CD14-positive monocyte (primary cell): ENCODE measurements at regions not wholly inside any gene's neighbourhood (a gene's known extent, or its start where the extent isn't known, plus 50 kb on each side); places are given as distances from the start of the nearest gene placed in this dataset.

Experiments used
- DNase-seq, 3 donors: peaks; one replicate each; pipeline ENCODE4 v3.0.0-alpha.2; 2011 to 2022
- H2AFZ ChIP-seq: 2 replicates; pipeline ENCODE4 v1.6.0; 2012; ENCODE audit warnings: mild to moderate bottlenecking, low read depth, low read length, inconsistent platforms; ENCODE audit not compliant: insufficient read depth, poor library complexity, severe bottlenecking
- H3K27ac ChIP-seq, 2 donors: 1 replicate in 1 of 2; 2 replicates in 1 of 2; pipeline ENCODE4 v1.5.1; 2012 to 2013; ENCODE audit warnings: low read length in 2 of 2, control low read depth in 1 of 2, inconsistent platforms in 1 of 2, low read depth in 1 of 2, mild to moderate bottlenecking in 1 of 2
- H3K27me3 ChIP-seq, 2 donors: one replicate each; pipeline versions ENCODE4 v1.6.0 to v1.6.1; 2011 to 2013; ENCODE audit warnings: low read length in 2 of 2; ENCODE audit not compliant: control insufficient read depth in 2 of 2, insufficient read depth in 2 of 2
- H3K36me3 ChIP-seq, 2 donors: replicated peaks in 1 of 2; 1 replicate in 1 of 2; 2 replicates in 1 of 2; pipeline versions ENCODE4 v1.5.1 to v1.6.1; 2012 to 2013; ENCODE audit warnings: low read length in 2 of 2, control low read depth in 1 of 2, inconsistent platforms in 1 of 2, mild to moderate bottlenecking in 1 of 2; ENCODE audit not compliant: insufficient read depth in 2 of 2, control insufficient read depth in 1 of 2
- H3K4me1 ChIP-seq, 2 donors: 1 replicate in 1 of 2; 2 replicates in 1 of 2; pipeline versions ENCODE4 v1.5.1 to v1.6.1; 2012 to 2013; ENCODE audit warnings: low read length in 2 of 2, control low read depth in 1 of 2, inconsistent platforms in 1 of 2, mild to moderate bottlenecking in 1 of 2, moderate library complexity in 1 of 2; ENCODE audit not compliant: insufficient read depth in 2 of 2, control insufficient read depth in 1 of 2
- H3K4me2 ChIP-seq: replicated peaks from 2 replicates; pipeline ENCODE3; 2012; ENCODE audit warnings: low read length, moderate library complexity, mild to moderate bottlenecking; ENCODE audit not compliant: poor library complexity, severe bottlenecking; ENCODE audit errors: extremely low read depth
- H3K4me3 ChIP-seq, 3 experiments: fragments of 200-600 bp in 1 of 3; sonication (generic) in 1 of 3; replicated peaks in 1 of 3; 1 replicate in 2 of 3; 2 replicates in 1 of 3; pipeline ENCODE4 v1.5.1; 2011 to 2013; ENCODE audit warnings: low read length in 3 of 3, mild to moderate bottlenecking in 3 of 3, control low read depth in 2 of 3, low read depth in 2 of 3, inconsistent platforms in 1 of 3, moderate library complexity in 1 of 3
- H3K79me2 ChIP-seq: 2 replicates; pipeline ENCODE4 v1.6.0; 2012; ENCODE audit warnings: mild to moderate bottlenecking, control low read depth, inconsistent platforms, low read length, moderate library complexity; ENCODE audit not compliant: insufficient read depth
- H3K9ac ChIP-seq: 2 replicates; pipeline ENCODE4 v1.6.0; 2017; ENCODE audit warnings: low read length, mild to moderate bottlenecking; ENCODE audit not compliant: insufficient read depth, poor library complexity, severe bottlenecking
- H3K9me3 ChIP-seq, 2 donors: replicated peaks in 1 of 2; 1 replicate in 1 of 2; 2 replicates in 1 of 2; pipeline versions ENCODE4 v1.5.1 to v1.6.1; 2012 to 2013; ENCODE audit warnings: low read length in 2 of 2, control low read depth in 1 of 2; ENCODE audit not compliant: control insufficient read depth in 1 of 2, insufficient read depth in 1 of 2
- H4K20me1 ChIP-seq: 2 replicates; pipeline ENCODE4 v1.6.0; 2012; ENCODE audit warnings: mild to moderate bottlenecking, low read length, control low read depth, moderate library complexity; ENCODE audit not compliant: insufficient read depth
- H3K27ac Mint-ChIP-seq, 7 donors: one replicate each; pipeline ENCODE4 v1.8.0; 2020; ENCODE audit warnings: mild to moderate bottlenecking in 7 of 7, mixed read lengths in 7 of 7, moderate library complexity in 6 of 7, inconsistent platforms in 2 of 7
- H3K27me3 Mint-ChIP-seq, 3 donors: one replicate each; pipeline ENCODE4 v1.8.0; 2021 to 2022; ENCODE audit warnings: low read depth in 3 of 3, mild to moderate bottlenecking in 3 of 3, mixed read lengths in 3 of 3, moderate library complexity in 3 of 3, inconsistent platforms in 1 of 3
- H3K36me3 Mint-ChIP-seq, 2 donors: one replicate each; pipeline ENCODE4 v1.8.0; 2020; ENCODE audit warnings: mixed read lengths in 2 of 2, inconsistent platforms in 1 of 2, mild to moderate bottlenecking in 1 of 2
- H3K4me1 Mint-ChIP-seq: one replicate; pipeline ENCODE4 v1.8.0; 2020; ENCODE audit warnings: mild to moderate bottlenecking, mixed read lengths
- H3K4me3 Mint-ChIP-seq, 2 donors: one replicate each; pipeline ENCODE4 v1.8.0; 2020; ENCODE audit warnings: mild to moderate bottlenecking in 2 of 2, mixed read lengths in 2 of 2, moderate library complexity in 1 of 2
- H3K9me3 Mint-ChIP-seq, 7 donors: one replicate each; pipeline ENCODE4 v1.8.0; 2020 to 2022; ENCODE audit warnings: mixed read lengths in 7 of 7, mild to moderate bottlenecking in 6 of 7, moderate library complexity in 6 of 7, inconsistent platforms in 2 of 7
- WGBS: methylation state at CpG from one replicate; pipeline ENCODE4 v1.1.5; 2013; ENCODE audit warnings: missing lambda C conversion rate; ENCODE audit not compliant: insufficient coverage; 5-methylcytosine and 5-hydroxymethylcytosine counted together
- intact Hi-C, 2 donors: fragments of 100-400 bp; cut with micrococcal nuclease; formaldehyde crosslinking; loops; one replicate each; pipeline versions ENCODE4 v1.15.0 to v1.15.1; 2023
- TF ChIP-seq, protein P1 (sequence below): fragments of 200-600 bp; IDR thresholded peaks from one replicate; pipeline ENCODE4 v1.8.0; 2022; ENCODE audit warnings: antibody characterized with exemption, mild to moderate bottlenecking

- Histone ChIP-seq H3K79me2 (no peaks in the 10 kb centered on the region), H3K4me2 (no peak overlapping the region), H3K27me3 (no peaks in the 10 kb centered on the region), H2AFZ (no peak overlapping the region), H3K27ac (no peak overlapping the region), H3K9me3 (no peaks in the 10 kb centered on the region), H3K9ac (no peak overlapping the region), H3K36me3 (no peaks in the 10 kb centered on the region), H3K4me3 (no peak overlapping the region), H3K4me1 (no peaks in the 10 kb centered on the region), H4K20me1 (no peaks in the 10 kb centered on the region)
- H3K36me3 Mint-ChIP-seq = no peaks in the 10 kb centered on the region
- WGBS = 80% methylated on average over 1 of the region's 4 CpGs
- peaks cover 0 to 2% (median 0%) of the 10 kb centered on the region in 7 donors for H3K9me3 Mint-ChIP-seq
- no peak overlapping the region for H3K4me3 Mint-ChIP-seq
- no peak for DNase-seq
- TF ChIP-seq, protein P1, sequence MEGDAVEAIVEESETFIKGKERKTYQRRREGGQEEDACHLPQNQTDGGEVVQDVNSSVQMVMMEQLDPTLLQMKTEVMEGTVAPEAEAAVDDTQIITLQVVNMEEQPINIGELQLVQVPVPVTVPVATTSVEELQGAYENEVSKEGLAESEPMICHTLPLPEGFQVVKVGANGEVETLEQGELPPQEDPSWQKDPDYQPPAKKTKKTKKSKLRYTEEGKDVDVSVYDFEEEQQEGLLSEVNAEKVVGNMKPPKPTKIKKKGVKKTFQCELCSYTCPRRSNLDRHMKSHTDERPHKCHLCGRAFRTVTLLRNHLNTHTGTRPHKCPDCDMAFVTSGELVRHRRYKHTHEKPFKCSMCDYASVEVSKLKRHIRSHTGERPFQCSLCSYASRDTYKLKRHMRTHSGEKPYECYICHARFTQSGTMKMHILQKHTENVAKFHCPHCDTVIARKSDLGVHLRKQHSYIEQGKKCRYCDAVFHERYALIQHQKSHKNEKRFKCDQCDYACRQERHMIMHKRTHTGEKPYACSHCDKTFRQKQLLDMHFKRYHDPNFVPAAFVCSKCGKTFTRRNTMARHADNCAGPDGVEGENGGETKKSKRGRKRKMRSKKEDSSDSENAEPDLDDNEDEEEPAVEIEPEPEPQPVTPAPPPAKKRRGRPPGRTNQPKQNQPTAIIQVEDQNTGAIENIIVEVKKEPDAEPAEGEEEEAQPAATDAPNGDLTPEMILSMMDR = no peak
- intact Hi-C loops = loop anchor here in 1 of 2 donors (10.0 kb wide), 1 partner anchor 66 kb away; no protein-coding TSS in a partner anchor
- H3K27me3 Mint-ChIP-seq = no peaks in the 10 kb centered on the region
- H3K27ac Mint-ChIP-seq = no peak overlapping the region
- no peaks in the 10 kb centered on the region for H3K4me1 Mint-ChIP-seq
Observed at GRCh38 chr3:23129117-23129516, 74.0 kb upstream of the UBE2E2 start.

DNA sequence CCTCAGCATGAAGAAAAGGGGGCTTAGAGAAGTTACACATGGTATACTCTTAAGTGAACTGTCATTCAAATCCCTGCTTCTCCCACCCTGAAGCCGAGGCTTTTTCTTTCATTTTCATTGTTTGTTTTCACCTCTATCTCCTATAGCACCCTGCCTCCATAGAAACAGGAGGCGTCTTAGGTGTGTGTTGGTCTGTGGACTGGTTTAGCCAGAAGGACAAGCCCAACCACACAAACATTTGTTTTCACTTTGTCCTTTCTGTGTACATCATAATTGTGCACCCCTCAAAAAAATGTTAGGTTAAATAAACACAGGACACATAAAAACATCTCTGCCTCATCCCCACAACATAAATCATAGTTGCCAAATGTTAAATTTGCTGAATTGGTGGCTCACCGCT, 73.3 kb upstream of the UBE2E2 start:
- no peak for DNase-seq
- Histone ChIP-seq H3K4me1 (no peaks in the 10 kb centered on the region), H3K36me3 (no peaks in the 10 kb centered on the region), H3K9ac (no peak overlapping the region), H4K20me1 (no peaks in the 10 kb centered on the region), H3K79me2 (no peaks in the 10 kb centered on the region), H3K9me3 (no peaks in the 10 kb centered on the region), H3K4me3 (no peak overlapping the region), H3K27ac (no peak overlapping the region), H2AFZ (no peak overlapping the region), H3K27me3 (no peaks in the 10 kb centered on the region), H3K4me2 (no peak overlapping the region)
- intact Hi-C loops = loop anchor here in 1 of 2 donors (10.0 kb wide), 1 partner anchor 65 kb away; no protein-coding TSS in a partner anchor
- H3K4me1 Mint-ChIP-seq = no peaks in the 10 kb centered on the region
- H3K9me3 Mint-ChIP-seq = peaks cover 0 to 2% (median 0%) of the 10 kb centered on the region in 7 donors
- no peak overlapping the region for H3K27ac Mint-ChIP-seq
- H3K27me3 Mint-ChIP-seq = peaks cover 0 to 2% (median 0%) of the 10 kb centered on the region in 3 donors
- 100% methylated on average over 1 of the region's 3 CpGs for WGBS
- TF ChIP-seq, protein P1 = no peak
- no peaks in the 10 kb centered on the region for H3K36me3 Mint-ChIP-seq
- no peak overlapping the region for H3K4me3 Mint-ChIP-seq
